H1 (cell line): ENCODE measurements at regions not wholly inside any gene's neighbourhood (a gene's known extent, or its start where the extent isn't known, plus 50 kb on each side); places are given as distances from the start of the nearest gene placed in this dataset.
A peak's percentile ranks its signal among the peaks of the same experiment; 100 is the strongest.

Experiments
- CTCF ChIA-PET: fragments of 300-600 bp; sonication (Branson Sonifier 250); formaldehyde crosslinking; loops from one replicate; lab custom pipeline; 2021; ENCODE audit not compliant: partially characterized antibody; lab: Charles Lee
- POLR2A ChIA-PET: fragments of 300-600 bp; sonication (Branson Sonifier 250); formaldehyde crosslinking; loops from one replicate; lab custom pipeline; 2021; ENCODE audit warnings: inconsistent platforms; ENCODE audit not compliant: partially characterized antibody; lab: Charles Lee
- DNase-seq, 2 experiments: peaks; one replicate each; pipeline versions ENCODE4 v3.0.0 to v3.0.0-alpha.2; 2010 to 2022; ENCODE audit warnings: low spot score in 2 of 2, low read depth in 1 of 2, mixed read lengths in 1 of 2
- FAIRE-seq: peaks from 2 replicates; lab custom pipeline; 2011; peaks lifted over from hg19 to GRCh38; lab: Jason Lieb, UNC
- H2AFZ ChIP-seq: 2 replicates; pipeline ENCODE4 v1.8.1; 2012; ENCODE audit warnings: low read length, inconsistent platforms
- H2AK5ac ChIP-seq: 2 replicates; pipeline ENCODE4 v1.6.1; 2013; ENCODE audit warnings: low read depth, low read length
- H2BK120ac ChIP-seq: replicated peaks from 2 replicates; pipeline ENCODE3; 2013; ENCODE audit warnings: low read depth, low read length, inconsistent platforms
- H2BK12ac ChIP-seq: 2 replicates; pipeline ENCODE4 v1.6.1; 2013; ENCODE audit warnings: low read depth, low read length
- H2BK15ac ChIP-seq: 2 replicates; pipeline ENCODE4 v1.6.1; 2013; ENCODE audit warnings: low read length
- H2BK20ac ChIP-seq: 2 replicates; pipeline ENCODE4 v1.6.1; 2013; ENCODE audit warnings: low read length
- H2BK5ac ChIP-seq: 2 replicates; pipeline ENCODE4 v1.6.1; 2013; ENCODE audit warnings: low read depth, low read length
- H3K14ac ChIP-seq: 2 replicates; pipeline ENCODE4 v1.6.1; 2013; ENCODE audit warnings: inconsistent platforms; ENCODE audit not compliant: insufficient read length
- H3K18ac ChIP-seq: 2 replicates; pipeline ENCODE4 v1.6.1; 2013; ENCODE audit warnings: low read length; ENCODE audit errors: extremely low read depth
- H3K23ac ChIP-seq: 2 replicates; pipeline ENCODE4 v1.6.1; 2013; ENCODE audit warnings: inconsistent platforms; ENCODE audit not compliant: insufficient read length
- H3K23me2 ChIP-seq: 2 replicates; pipeline ENCODE4 v1.6.1; 2013; ENCODE audit warnings: low read depth, low read length
- H3K27ac ChIP-seq: 2 replicates; pipeline ENCODE4 v1.6.1; 2011; ENCODE audit warnings: low read depth, low read length, inconsistent platforms
- H3K27me3 ChIP-seq, 4 experiments: replicated peaks in 1 of 4; 1 replicate in 1 of 4; 2 replicates in 3 of 4; pipeline versions ENCODE4 v1.6.1 to v1.8.1; 2011 to 2013; ENCODE audit warnings: low read length in 3 of 4, mild to moderate bottlenecking in 3 of 4, inconsistent platforms in 2 of 4, mixed read lengths in 2 of 4, moderate library complexity in 1 of 4; ENCODE audit not compliant: control insufficient read depth in 3 of 4, insufficient read depth in 3 of 4; ENCODE audit errors: extremely low read depth in 1 of 4
- H3K36me3 ChIP-seq, 4 experiments: 2 replicates each; pipeline versions ENCODE4 v1.6.1 to v1.8.1; 2011 to 2013; ENCODE audit warnings: mild to moderate bottlenecking in 4 of 4, low read length in 3 of 4, moderate library complexity in 2 of 4, control low read depth in 1 of 4, inconsistent platforms in 1 of 4; ENCODE audit not compliant: insufficient read depth in 4 of 4, control insufficient read depth in 2 of 4
- H3K4ac ChIP-seq: replicated peaks from 2 replicates; pipeline ENCODE3; 2013; ENCODE audit warnings: low read length, low read depth, mixed read lengths, inconsistent platforms; ENCODE audit not compliant: insufficient read length
- H3K4me1 ChIP-seq, 4 experiments: replicated peaks in 1 of 4; 1 replicate in 1 of 4; 2 replicates in 3 of 4; pipeline versions ENCODE4 v1.6.1 to v1.8.1; 2011 to 2013; ENCODE audit warnings: low read length in 3 of 4, inconsistent platforms in 2 of 4, mixed read lengths in 1 of 4; ENCODE audit not compliant: insufficient read depth in 4 of 4, control insufficient read depth in 3 of 4
- H3K4me2 ChIP-seq, 2 experiments: 2 replicates each; pipeline versions ENCODE4 v1.6.1 to v1.8.1; 2011 to 2013; ENCODE audit warnings: low read depth in 2 of 2, low read length in 2 of 2, control low read depth in 1 of 2, inconsistent platforms in 1 of 2, mild to moderate bottlenecking in 1 of 2; ENCODE audit not compliant: insufficient read depth in 1 of 2
- H3K4me3 ChIP-seq, 4 experiments: fragments of 200-600, 300-600 bp in 1 of 4; sonication (generic), shearing (Covaris generic), sonication (Bioruptor Twin) in 1 of 4; 2 replicates each; pipeline versions ENCODE4 v1.5.1 to v1.8.1; 2011 to 2016; ENCODE audit warnings: low read length in 4 of 4, low read depth in 3 of 4, control low read depth in 2 of 4, inconsistent platforms in 2 of 4, mild to moderate bottlenecking in 2 of 4, mixed read lengths in 1 of 4, moderate library complexity in 1 of 4; ENCODE audit not compliant: insufficient read depth in 2 of 4; ENCODE audit errors: extremely low read depth in 1 of 4
- H3K56ac ChIP-seq: replicated peaks from 2 replicates; pipeline ENCODE3; 2013; ENCODE audit warnings: low read depth, mild to moderate bottlenecking, mixed read lengths, low read length, inconsistent platforms; ENCODE audit not compliant: insufficient read length
- H3K79me1 ChIP-seq: 2 replicates; pipeline ENCODE4 v1.6.1; 2013; ENCODE audit warnings: low read depth, low read length, control low read depth
- H3K79me2 ChIP-seq, 2 experiments: 2 replicates each; pipeline versions ENCODE4 v1.6.1 to v1.8.1; 2012 to 2013; ENCODE audit warnings: low read length in 2 of 2, mild to moderate bottlenecking in 2 of 2, inconsistent platforms in 1 of 2; ENCODE audit not compliant: insufficient read depth in 2 of 2, control insufficient read depth in 1 of 2
- H3K9ac ChIP-seq, 4 experiments: replicated peaks in 1 of 4; 1 replicate in 1 of 4; 2 replicates in 3 of 4; pipeline versions ENCODE4 v1.6.1 to v1.8.1; 2011 to 2013; ENCODE audit warnings: low read depth in 3 of 4, low read length in 3 of 4, control low read depth in 2 of 4, mild to moderate bottlenecking in 2 of 4, moderate library complexity in 2 of 4, inconsistent platforms in 1 of 4; ENCODE audit errors: extremely low read depth in 1 of 4
- H3K9me3 ChIP-seq, 2 experiments: 2 replicates each; pipeline versions ENCODE4 v1.6.1 to v1.8.1; 2012 to 2013; ENCODE audit warnings: mild to moderate bottlenecking in 2 of 2, moderate library complexity in 2 of 2, control low read depth in 1 of 2, inconsistent platforms in 1 of 2, low read depth in 1 of 2, low read length in 1 of 2, mixed read lengths in 1 of 2; ENCODE audit not compliant: insufficient read depth in 2 of 2
- H4K20me1 ChIP-seq, 2 experiments: replicated peaks in 1 of 2; 2 replicates each; pipeline versions ENCODE3 to v1.8.1; 2011 to 2013; ENCODE audit warnings: inconsistent platforms in 2 of 2, low read length in 2 of 2, mild to moderate bottlenecking in 1 of 2; ENCODE audit not compliant: insufficient read depth in 2 of 2, control insufficient read depth in 1 of 2
- H4K5ac ChIP-seq: 2 replicates; pipeline ENCODE4 v1.6.1; 2013; ENCODE audit warnings: low read length, low read depth, mixed read lengths, inconsistent platforms; ENCODE audit not compliant: insufficient read length
- H4K8ac ChIP-seq: 2 replicates; pipeline ENCODE4 v1.8.0; 2013; ENCODE audit warnings: mild to moderate bottlenecking, moderate library complexity, low read length, inconsistent platforms; ENCODE audit not compliant: insufficient read depth; ENCODE audit errors: extremely low read depth
- H4K91ac ChIP-seq: replicated peaks from 2 replicates; pipeline ENCODE3; 2013; ENCODE audit warnings: low read length, mixed read lengths, inconsistent platforms; ENCODE audit not compliant: insufficient read length
- ATF2 ChIP-seq: IDR thresholded peaks from 2 replicates; pipeline ENCODE4 v1.6.1; 2012; ENCODE audit warnings: low read length, inconsistent platforms
- GABPA ChIP-seq: IDR thresholded peaks from 2 replicates; pipeline ENCODE4 v1.6.1; 2011; ENCODE audit warnings: mild to moderate bottlenecking, low read length, moderate library complexity, borderline replicate concordance; ENCODE audit not compliant: insufficient read depth
- TCF12 ChIP-seq: IDR thresholded peaks from 2 replicates; pipeline ENCODE4 v1.6.1; 2011; ENCODE audit warnings: low read depth, mild to moderate bottlenecking, low read length
- WGBS, 2 experiments: shearing (Covaris generic) in 1 of 2; methylation state at CpG; one replicate each; pipeline versions ENCODE4 v1.1.6 to v1.1.7; 2013 to 2015; ENCODE audit warnings: low lambda C conversion rate in 2 of 2, mixed read lengths in 2 of 2, inconsistent platforms in 1 of 2, low coverage in 1 of 2, missing lambda C conversion rate in 1 of 2; ENCODE audit not compliant: insufficient replicate concordance in 2 of 2, insufficient coverage in 1 of 2, insufficient read length in 1 of 2; ENCODE audit errors: extremely low coverage in 1 of 2, missing lambda C conversion rate in 1 of 2; 5-methylcytosine and 5-hydroxymethylcytosine counted together

GRCh38 chr18:78511666-78512601 is 467.7 kb upstream of the SALL3 start:
- no peaks in the 10 kb centered on the region for H3K9me3 ChIP-seq
- H2BK5ac ChIP-seq = no peak overlapping the region
- no peak overlapping the region for H4K5ac ChIP-seq
- H3K79me2 ChIP-seq = no peaks in the 10 kb centered on the region
- WGBS, 2 experiments = 92% methylated on average over 24 of the region's 24 CpGs; no CpG with 5 or more reads in 1 of the 2 experiments
- no peak overlapping the region for H3K4me3 ChIP-seq
- DNase-seq = peak in 1 of 2 experiments; percentile 2
- no peak overlapping the region for H2AK5ac ChIP-seq
- CTCF ChIA-PET = interaction anchor here (0.7 kb wide), 1 partner anchor 129 kb away, joined by 4 read pairs; no protein-coding TSS in a partner anchor
- H3K4me1 ChIP-seq = no peaks in the 10 kb centered on the region; a peak in 1 of 7 replicates
- peaks cover 0 to 2% of the 10 kb centered on the region in 2 experiments for H4K20me1 ChIP-seq
- no peaks in the 10 kb centered on the region for H3K36me3 ChIP-seq
- H2BK12ac ChIP-seq = no peak overlapping the region
- H3K79me1 ChIP-seq = peaks cover 3% of the 10 kb centered on the region; the same call in 1 of the 2 replicates
- H3K14ac ChIP-seq = no peak overlapping the region
- no peak overlapping the region for H4K91ac ChIP-seq
- H2BK120ac ChIP-seq = no peak overlapping the region
- no peak overlapping the region for H2AFZ ChIP-seq
- H3K23me2 ChIP-seq = no peaks in the 10 kb centered on the region
- no peak for FAIRE-seq
- no peak overlapping the region for H3K9ac ChIP-seq
- no peak overlapping the region for H3K4ac ChIP-seq
- H3K18ac ChIP-seq = no peak overlapping the region
- no peak overlapping the region for H3K27ac ChIP-seq
- POLR2A ChIA-PET = no interaction called here
- no peak overlapping the region for H3K56ac ChIP-seq
- no peak overlapping the region for H4K8ac ChIP-seq
- no peak overlapping the region for H2BK20ac ChIP-seq
- peaks cover 0 to under 1% (median under 1%) of the 10 kb centered on the region in 4 experiments; a peak in 3 of 7 replicates for H3K27me3 ChIP-seq
- no peak overlapping the region for H3K23ac ChIP-seq
- H2BK15ac ChIP-seq = no peak overlapping the region
- no peak overlapping the region for H3K4me2 ChIP-seq
- TF ChIP-seq ATF2 (no peak), GABPA (no peak), TCF12 (no peak)
